ENCODE measurements at regions not wholly inside any gene's neighbourhood (a gene's known extent, or its start where the extent isn't known, plus 50 kb on each side); places are given as distances from the start of the nearest gene placed in this dataset.
"Not testable (repeated sequence)": the region's sequence is repeated elsewhere in the genome, so short reads cannot be mapped to it uniquely, and the experiment has no call there.

DNA sequence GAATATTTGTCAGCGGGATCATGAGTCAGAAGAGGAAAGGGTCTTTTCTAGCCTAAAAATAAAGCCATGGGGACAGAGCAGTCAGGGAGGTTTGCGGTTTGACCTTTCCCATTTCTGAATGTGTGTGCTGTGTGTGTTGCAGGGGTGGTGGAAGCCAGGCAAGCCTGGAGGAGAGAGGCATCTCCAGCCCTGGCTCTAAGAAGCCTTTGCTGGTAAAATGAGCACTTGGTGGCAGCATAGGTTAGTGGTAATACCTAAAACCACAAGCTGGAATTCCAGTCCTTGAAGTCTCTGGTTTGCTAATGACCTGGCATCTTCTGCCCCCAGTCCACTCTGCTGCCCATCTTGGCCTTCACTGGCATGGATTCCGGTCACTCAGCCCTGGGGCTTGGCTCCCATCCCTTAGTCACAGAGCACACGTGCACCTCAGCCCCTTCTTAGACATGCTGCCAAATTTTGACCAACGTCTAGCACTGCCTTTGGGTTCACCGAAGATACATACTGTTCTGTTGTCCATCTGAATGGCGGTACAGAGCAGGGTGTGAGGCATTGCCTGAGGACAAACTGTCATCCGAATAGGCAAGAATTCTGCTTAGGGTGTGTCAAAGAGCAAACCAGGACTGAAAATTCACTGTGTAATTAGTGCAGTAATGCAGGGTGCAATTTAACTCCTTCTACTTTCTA is 52.7 kb downstream of the KCNA5 start:
- no peak for DNase-seq

DNA sequence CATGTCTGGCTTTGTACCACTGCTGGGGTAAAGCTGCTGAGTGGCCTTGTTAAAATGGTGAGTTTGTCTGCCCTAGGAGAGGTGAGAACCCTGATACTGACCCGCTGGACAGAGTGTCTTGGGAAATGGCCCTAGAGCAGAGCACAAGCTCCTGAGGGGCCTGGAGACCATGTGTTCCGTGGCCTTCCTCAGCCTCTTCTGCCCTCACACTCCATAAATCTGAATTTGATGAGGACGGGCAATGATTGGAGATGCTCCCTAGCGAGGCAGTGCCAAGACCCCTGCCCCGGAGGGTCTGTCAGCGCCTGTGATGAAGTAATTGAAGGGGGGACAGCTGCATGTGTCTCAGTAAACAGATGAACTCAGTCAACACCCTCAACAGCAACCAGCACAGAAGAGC is 54.1 kb downstream of the KCNA5 start:
- no peak for DNase-seq

- DNase-seq: no peak
Measured at GRCh38 chr12:5099136-5099535, 55.5 kb downstream of the KCNA5 start.

GRCh38 chr12:5099591-5099990 is 55.9 kb downstream of the KCNA5 start:
- no peak for DNase-seq

DNA sequence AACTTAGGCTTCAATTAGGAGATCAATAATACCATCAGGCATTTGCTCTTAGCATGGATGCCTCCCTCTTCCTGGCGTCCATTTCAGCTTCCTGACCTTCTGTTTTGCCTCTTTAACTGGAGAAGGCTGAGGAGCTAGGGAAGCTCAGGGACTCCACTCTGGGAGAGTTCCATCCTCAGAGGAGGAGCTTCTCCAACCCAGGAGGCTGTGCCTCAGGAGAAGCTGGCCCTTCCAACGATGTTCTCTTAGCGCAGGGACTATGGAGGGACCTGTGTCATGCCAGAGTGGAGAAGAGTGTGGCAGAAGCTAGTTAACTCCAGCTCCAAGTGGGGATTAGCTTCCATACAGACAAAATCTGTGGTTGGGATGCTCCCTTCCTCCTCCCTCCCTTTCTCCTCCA is 58.0 kb downstream of the KCNA5 start:
- no peak for DNase-seq

DNA sequence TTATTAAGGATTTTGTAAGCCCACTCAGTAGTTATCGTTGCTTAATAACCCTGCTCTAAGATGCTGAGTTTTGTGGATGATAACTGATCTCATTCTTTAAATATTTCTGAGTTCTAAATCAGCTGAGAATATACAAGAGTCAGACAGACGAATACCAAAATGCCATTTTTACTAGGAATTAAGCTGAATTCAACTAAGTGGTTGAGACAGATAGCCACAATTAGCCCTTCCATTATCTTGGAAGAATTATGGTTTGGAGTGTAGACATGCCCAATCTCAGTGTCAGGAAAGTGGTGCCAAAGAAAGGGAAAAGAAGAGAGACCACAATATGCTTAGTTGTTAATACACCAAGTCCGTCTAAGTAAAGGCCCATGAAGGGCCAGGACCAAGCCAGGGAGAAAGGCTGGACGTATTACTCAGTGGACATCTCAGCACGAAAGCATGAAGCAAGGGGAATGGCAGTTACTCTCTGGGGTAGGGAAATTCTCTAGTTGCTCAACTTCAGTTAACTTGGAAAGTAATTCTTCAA is 58.6 kb downstream of the KCNA5 start:
- no peak for DNase-seq

GRCh38 chr12:5102806-5103205 is 59.1 kb downstream of the KCNA5 start:
- DNase-seq: no peak

GRCh38 chr12:5110345-5110744 is 66.7 kb downstream of the KCNA5 start:
- DNase-seq: no peak

GRCh38 chr12:5114436-5114835 is 70.8 kb downstream of the KCNA5 start:
- DNase-seq: no peak

DNA sequence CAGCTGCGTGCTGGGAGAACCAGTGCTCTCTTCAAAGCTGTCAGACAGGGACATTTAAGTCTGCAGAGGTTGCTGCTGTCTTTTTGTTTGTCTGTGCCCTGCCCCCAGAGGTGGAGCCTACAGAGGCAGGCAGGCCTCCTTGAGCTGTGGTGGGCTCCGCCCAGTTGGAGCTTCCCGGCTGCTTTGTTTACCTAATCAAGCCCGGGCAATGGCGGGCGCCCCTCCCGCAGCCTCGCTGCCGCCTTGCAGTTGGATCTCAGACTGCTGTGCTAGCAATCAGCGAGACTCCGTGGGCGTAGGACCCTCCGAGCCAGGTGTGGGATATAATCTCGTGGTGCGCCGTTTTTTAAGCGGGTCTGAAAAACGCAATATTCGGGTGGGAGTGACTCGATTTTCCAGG is 78.1 kb downstream of the KCNA5 start:
- not testable (repeated sequence) for DNase-seq

GRCh38 chr12:5122256-5122831 is 78.7 kb downstream of the KCNA5 start:
- DNase-seq: peak; percentile 12

GRCh38 chr12:5123921-5124320 is 80.2 kb downstream of the KCNA5 start:
- DNase-seq: no peak

DNA sequence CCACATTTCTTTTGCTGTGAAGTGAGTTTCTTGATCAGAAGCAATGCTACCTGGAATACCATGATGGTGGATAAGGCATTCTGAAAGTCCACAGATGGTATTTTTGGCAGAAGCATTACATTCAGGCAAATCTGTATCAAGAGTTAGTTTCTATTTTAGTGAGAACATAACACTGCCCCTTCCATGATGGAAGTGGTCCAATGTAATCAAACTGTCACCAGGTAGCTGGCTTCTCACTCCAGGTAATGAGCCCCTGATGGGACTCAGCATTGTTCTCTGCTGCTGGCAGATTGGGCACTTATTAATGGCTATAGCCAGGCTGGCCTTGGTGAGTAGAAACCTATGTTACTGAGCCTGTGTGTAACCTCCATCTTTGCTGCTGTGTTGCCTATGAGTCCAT is 80.7 kb downstream of the KCNA5 start:
- no peak for DNase-seq

- DNase-seq: no peak
Measured at GRCh38 chr12:5134861-5135525, 91.3 kb downstream of the KCNA5 start.

- no peak for DNase-seq
Measured at GRCh38 chr12:5138256-5138655, 94.6 kb downstream of the KCNA5 start.

- no peak for DNase-seq
Measured at GRCh38 chr12:5138845-5139244, 95.2 kb downstream of the KCNA5 start.

DNA sequence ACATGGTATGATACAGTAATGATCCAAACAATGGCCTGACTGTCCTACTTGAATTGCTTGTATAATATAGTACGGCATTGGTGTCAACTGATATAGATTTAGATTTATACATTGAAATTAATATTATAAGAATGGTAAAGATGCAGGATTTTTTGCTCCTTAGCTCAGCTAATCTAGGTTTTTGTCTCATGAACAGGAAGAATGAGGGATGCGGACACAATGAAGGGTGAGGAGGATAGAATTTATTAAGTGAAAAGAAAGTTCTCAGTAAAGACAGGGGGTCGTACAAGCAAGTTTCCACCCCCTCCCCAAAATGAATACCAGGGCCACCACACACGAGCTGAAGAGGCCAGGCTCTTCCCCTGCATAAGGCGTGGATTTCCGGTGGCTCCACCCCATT is 96.1 kb downstream of the KCNA5 start:
- DNase-seq: no peak

DNA sequence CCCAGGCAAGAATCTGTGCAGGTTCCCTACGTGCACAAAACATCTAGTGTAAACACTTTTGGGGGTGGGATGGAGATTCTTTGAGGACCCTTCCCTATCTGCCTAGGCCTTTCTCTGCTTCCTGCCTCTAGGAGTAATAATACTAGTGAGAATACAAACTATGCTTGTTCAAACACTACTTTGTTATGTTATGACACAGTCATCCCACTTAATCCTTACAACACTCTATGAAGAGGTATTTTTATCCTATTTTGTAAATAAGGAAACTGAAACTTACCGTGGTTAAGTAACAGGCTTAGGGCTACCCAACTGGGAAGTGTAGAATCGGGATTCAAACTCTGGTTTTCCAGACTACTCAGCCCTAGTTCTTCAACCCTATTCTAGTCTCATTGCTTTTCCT is 96.5 kb downstream of the KCNA5 start:
- DNase-seq: no peak

GRCh38 chr12:5148880-5149279 is 105.2 kb downstream of the KCNA5 start:
- DNase-seq: no peak

DNA sequence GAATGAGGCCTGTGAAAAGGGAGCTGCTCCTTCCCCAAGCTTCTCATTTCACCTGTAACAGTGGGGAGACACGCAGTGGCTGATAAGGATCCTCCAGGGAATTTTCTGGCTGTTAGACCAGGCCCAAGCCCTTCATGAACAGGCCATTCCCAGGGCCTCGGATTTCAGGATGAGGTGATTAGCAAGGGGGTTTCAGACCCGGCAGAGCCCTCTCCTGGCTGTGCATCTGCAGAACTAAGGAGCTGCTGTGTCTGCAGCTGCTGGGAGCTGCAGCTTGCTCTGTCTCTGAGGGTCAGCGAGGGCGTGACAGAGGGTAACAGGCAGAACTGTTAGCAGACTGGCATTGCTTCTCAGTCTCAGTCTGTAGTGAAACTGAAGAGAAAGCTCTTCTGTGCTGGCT is 110.4 kb downstream of the KCNA5 start:
- DNase-seq: peak; percentile 19

DNA sequence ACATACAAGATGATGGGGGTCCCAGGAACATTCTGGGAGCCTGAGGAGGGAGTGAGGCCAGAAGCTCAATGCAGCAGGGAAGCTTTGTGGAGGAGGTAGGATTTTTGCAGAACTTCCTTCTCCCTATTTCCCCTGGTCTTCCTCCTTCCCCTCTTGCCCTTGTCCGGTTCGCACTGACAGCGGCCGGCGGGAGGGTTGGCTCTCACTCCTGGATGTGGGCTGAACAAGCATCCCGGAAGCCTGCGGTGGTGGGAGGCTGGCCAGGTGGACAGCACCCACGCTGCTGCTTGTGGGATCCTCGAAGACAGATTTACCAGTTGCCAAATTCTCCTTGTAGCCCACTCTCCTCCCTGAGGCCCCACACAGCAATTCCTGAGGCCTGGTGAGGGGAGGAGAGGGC is 112.2 kb downstream of the KCNA5 start:
- DNase-seq: no peak

- DNase-seq: no peak
Measured at GRCh38 chr12:5160827-5161226, 117.1 kb downstream of the KCNA5 start.

DNA sequence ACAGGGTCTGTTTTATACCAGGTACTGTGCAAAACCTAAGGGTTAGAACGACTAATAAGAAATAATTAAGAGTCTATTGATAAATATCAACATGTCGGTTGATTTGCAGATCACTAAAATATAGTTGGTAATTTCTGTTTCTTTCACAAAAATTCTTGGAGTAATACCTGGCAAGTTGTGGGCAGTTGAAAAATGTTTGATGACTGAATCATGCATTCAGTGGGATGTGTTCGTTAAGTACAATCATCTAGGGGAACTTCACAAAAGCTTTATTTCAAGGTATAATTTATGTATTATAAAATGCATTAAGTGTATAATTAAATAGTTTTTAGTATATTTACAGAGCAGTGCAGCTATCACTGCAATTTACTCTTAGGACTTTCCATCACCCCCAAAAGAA is 120.0 kb downstream of the KCNA5 start:
- no peak for DNase-seq

DNA sequence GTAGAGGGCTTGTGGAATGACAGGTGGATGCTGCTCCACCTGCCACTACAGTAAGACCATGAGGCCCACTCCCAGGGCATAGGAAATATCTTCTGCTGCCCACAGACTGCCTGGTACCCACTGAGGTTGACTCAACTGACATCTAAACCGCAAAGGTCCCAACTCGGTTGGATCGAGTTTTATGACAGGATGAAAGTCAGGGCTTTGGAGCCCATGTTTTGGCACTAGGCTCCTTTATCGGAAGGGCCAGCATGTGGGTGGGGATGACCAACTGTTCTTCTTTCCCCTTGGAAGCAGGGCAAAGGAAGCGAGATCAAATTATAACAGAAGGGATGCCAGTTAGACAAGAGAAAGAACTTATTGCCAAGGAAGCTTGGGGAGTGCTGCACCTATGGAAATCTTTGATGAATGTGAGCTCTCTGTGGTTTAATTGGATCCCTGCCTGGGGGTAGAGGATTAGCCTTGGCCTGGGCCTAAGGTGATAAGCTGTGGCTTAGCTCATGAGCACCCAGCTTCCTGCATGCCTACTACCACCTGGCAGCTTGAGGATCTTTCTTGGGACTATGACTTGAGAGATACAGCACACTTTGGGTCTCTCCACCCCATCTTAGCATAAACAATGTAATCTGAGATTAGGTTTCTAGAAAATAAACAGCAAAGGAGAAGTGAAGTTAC is 121.8 kb downstream of the KCNA5 start:
- DNase-seq: no peak

All from DMS79 treated with DMSO at 0.1 percent for 48 hours (cell line).